ENCODE measurements at regions not wholly inside any gene's neighbourhood (a gene's known extent, or its start where the extent isn't known, plus 50 kb on each side); places are given as distances from the start of the nearest gene placed in this dataset.

DNA sequence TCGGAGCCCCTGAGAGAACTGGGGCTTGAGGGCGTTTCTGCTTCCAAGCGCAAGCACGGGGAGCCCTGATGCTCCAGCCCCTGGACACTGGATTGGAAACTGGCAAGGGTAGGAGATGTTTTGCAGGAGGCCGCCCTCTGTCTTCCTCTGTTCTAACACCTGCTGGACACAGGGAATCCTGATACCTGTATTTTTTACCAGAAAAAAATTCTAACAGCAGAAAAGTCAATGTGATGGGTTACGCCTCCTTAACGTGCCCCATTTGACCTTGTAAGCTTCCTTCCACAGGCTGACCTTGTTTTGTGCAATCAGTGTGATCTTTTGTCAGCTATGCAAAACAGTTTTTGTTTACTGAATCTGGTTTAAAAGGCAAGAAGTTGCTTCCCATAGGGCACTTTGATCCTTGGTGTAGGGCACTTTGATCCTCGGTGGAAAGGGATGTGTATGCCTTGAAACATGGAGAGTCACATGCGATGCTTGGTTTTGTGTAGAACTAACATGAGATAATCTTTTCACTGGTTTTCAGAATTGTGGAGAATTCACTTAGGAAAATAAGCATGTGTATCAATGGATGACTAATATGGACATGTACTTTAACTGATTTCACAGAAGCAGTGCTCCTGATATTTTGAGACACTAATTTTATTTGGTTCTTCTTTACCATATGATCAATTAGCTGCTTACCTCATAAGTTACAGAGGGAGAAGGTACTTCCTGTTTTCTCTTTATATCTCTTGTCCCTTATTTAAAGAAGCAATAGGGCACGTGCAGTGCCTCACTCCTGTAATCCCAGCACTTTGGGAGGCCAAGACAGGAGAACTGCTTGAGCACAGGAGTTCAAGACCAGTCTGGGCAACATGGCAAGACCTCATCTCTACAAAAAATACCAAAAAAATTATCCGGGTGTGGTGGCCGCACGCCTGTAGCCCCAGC lies 59.9 kb upstream of the MAP3K4 start:
- TF ChIP-seq, protein P1, sequence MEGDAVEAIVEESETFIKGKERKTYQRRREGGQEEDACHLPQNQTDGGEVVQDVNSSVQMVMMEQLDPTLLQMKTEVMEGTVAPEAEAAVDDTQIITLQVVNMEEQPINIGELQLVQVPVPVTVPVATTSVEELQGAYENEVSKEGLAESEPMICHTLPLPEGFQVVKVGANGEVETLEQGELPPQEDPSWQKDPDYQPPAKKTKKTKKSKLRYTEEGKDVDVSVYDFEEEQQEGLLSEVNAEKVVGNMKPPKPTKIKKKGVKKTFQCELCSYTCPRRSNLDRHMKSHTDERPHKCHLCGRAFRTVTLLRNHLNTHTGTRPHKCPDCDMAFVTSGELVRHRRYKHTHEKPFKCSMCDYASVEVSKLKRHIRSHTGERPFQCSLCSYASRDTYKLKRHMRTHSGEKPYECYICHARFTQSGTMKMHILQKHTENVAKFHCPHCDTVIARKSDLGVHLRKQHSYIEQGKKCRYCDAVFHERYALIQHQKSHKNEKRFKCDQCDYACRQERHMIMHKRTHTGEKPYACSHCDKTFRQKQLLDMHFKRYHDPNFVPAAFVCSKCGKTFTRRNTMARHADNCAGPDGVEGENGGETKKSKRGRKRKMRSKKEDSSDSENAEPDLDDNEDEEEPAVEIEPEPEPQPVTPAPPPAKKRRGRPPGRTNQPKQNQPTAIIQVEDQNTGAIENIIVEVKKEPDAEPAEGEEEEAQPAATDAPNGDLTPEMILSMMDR (IDR thresholded peaks at IDR 0.05) = peak in 1 of 3 experiments; percentile 6
- TF ChIP-seq POLR2AphosphoS5 (IDR thresholded peaks at IDR 0.05; ENCODE audit: insufficient read depth in 1 of 2, low read depth in 1 of 2) (no peak), POLR2A (IDR thresholded peaks at IDR 0.05) (no peak)
